SU-DHL-6 (cell line): ENCODE measurements at regions not wholly inside any gene's neighbourhood (a gene's known extent, or its start where the extent isn't known, plus 50 kb on each side); places are given as distances from the start of the nearest gene placed in this dataset.

ENCODE experiments used
- EZH2phosphoT487 ChIP-seq: fragments of 200-600 bp; sonication (generic), shearing (Covaris generic); conservative IDR thresholded peaks from 2 replicates; pipeline ENCODE4 v1.6.1; 2018; ENCODE audit warnings: mild to moderate bottlenecking, antibody characterized with exemption, low read length, moderate library complexity, mixed read lengths
- TF ChIP-seq, protein P1 (sequence below): fragments of 200-600 bp; sonication (generic); IDR thresholded peaks from one replicate; pipeline ENCODE4 v1.5.1; 2017; ENCODE audit warnings: antibody characterized with exemption, mild to moderate bottlenecking, low read length, moderate library complexity; ENCODE audit not compliant: insufficient read depth, poor library complexity, severe bottlenecking

DNA sequence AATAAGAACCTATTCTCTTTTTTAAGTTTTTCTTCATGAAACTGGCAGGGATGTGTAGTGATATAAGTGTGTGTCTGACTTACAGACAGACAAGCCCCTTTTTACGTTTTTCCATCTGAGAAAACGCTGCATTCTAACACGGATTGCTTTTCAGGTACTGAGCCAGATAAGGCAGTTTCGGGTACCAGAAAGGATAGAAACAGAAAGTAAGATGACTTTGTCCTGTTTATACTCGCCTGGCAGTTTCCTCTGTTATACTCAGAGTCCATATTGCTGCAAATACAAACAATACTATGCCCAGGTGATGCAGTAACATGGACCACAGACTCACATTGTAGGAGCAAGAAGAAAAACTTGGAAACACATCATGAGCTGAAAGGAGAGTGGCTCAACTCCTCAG is 2320.6 kb upstream of the AGA start:
- TF ChIP-seq, protein P1, sequence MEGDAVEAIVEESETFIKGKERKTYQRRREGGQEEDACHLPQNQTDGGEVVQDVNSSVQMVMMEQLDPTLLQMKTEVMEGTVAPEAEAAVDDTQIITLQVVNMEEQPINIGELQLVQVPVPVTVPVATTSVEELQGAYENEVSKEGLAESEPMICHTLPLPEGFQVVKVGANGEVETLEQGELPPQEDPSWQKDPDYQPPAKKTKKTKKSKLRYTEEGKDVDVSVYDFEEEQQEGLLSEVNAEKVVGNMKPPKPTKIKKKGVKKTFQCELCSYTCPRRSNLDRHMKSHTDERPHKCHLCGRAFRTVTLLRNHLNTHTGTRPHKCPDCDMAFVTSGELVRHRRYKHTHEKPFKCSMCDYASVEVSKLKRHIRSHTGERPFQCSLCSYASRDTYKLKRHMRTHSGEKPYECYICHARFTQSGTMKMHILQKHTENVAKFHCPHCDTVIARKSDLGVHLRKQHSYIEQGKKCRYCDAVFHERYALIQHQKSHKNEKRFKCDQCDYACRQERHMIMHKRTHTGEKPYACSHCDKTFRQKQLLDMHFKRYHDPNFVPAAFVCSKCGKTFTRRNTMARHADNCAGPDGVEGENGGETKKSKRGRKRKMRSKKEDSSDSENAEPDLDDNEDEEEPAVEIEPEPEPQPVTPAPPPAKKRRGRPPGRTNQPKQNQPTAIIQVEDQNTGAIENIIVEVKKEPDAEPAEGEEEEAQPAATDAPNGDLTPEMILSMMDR, result no peak
- no peak for TF ChIP-seq EZH2phosphoT487
